DOHH2 (cell line): ENCODE measurements at regions not wholly inside any gene's neighbourhood (a gene's known extent, or its start where the extent isn't known, plus 50 kb on each side); places are given as distances from the start of the nearest gene placed in this dataset.

ENCODE experiments used
- H3F3A ChIP-seq: fragments of 200-600 bp; sonication (generic), shearing (Covaris generic); 2 replicates; pipeline ENCODE4 v1.6.0; 2016; ENCODE audit warnings: antibody characterized with exemption, mild to moderate bottlenecking; ENCODE audit not compliant: control insufficient read depth, insufficient read depth
- H3K27ac ChIP-seq: fragments of 200-600 bp; sonication (generic); 2 replicates; pipeline ENCODE4 v1.5.1; 2014; ENCODE audit warnings: low read depth, mild to moderate bottlenecking, low read length, moderate library complexity
- H3K27me3 ChIP-seq: fragments of 200-600 bp; sonication (generic); 2 replicates; pipeline ENCODE4 v1.6.1; 2014; ENCODE audit warnings: mild to moderate bottlenecking, low read length, mixed read lengths; ENCODE audit not compliant: control insufficient read depth
- H3K36me3 ChIP-seq: fragments of 200-600 bp; sonication (generic); 2 replicates; pipeline ENCODE4 v1.6.1; 2014; ENCODE audit warnings: mild to moderate bottlenecking, low read length, moderate library complexity, mixed read lengths; ENCODE audit not compliant: control insufficient read depth
- H3K4me1 ChIP-seq: fragments of 200-600 bp; sonication (generic); 2 replicates; pipeline ENCODE4 v1.6.1; 2014; ENCODE audit warnings: mild to moderate bottlenecking, low read length, mixed read lengths; ENCODE audit not compliant: control insufficient read depth
- H3K4me2 ChIP-seq: fragments of 200-600 bp; sonication (generic); 2 replicates; pipeline ENCODE4 v1.6.0; 2014; ENCODE audit warnings: mild to moderate bottlenecking, low read length, moderate library complexity
- H3K4me3 ChIP-seq: fragments of 200-600 bp; sonication (generic); 2 replicates; pipeline ENCODE4 v1.5.1; 2014; ENCODE audit warnings: mild to moderate bottlenecking, low read length, mixed read lengths
- H3K79me2 ChIP-seq: fragments of 200-600 bp; sonication (generic); 2 replicates; pipeline ENCODE4 v1.6.1; 2014; ENCODE audit warnings: mild to moderate bottlenecking, low read length, mixed read lengths; ENCODE audit not compliant: control insufficient read depth
- H3K9me2 ChIP-seq: fragments of 200-600 bp; sonication (generic); replicated peaks from 2 replicates; pipeline ENCODE4 v1.6.1; 2014; ENCODE audit warnings: mild to moderate bottlenecking, low read length, mixed read lengths; ENCODE audit not compliant: control insufficient read depth
- H3K9me3 ChIP-seq: fragments of 200-600 bp; sonication (generic); 2 replicates; pipeline ENCODE4 v1.6.1; 2014; ENCODE audit warnings: antibody characterized with exemption, low read length, mixed read lengths; ENCODE audit not compliant: control insufficient read depth, insufficient read depth
- H4K20me1 ChIP-seq: fragments of 200-600 bp; sonication (generic); 2 replicates; pipeline ENCODE4 v1.6.0; 2014; ENCODE audit warnings: low read depth, mild to moderate bottlenecking, antibody characterized with exemption, low read length, moderate library complexity; ENCODE audit not compliant: control insufficient read depth, insufficient read depth
- CTCF ChIP-seq: fragments of 200-600 bp; sonication (generic); IDR thresholded peaks from one replicate; pipeline ENCODE4 v1.5.1; 2014; ENCODE audit warnings: antibody characterized with exemption, mild to moderate bottlenecking, low read depth, low read length; ENCODE audit not compliant: poor library complexity, severe bottlenecking
- EZH2phosphoT487 ChIP-seq: fragments of 200-600 bp; sonication (generic); IDR thresholded peaks from 2 replicates; pipeline ENCODE4 v1.6.1; 2017; ENCODE audit warnings: borderline replicate concordance, mild to moderate bottlenecking, antibody characterized with exemption, low read length, moderate library complexity, mixed read lengths

DNA sequence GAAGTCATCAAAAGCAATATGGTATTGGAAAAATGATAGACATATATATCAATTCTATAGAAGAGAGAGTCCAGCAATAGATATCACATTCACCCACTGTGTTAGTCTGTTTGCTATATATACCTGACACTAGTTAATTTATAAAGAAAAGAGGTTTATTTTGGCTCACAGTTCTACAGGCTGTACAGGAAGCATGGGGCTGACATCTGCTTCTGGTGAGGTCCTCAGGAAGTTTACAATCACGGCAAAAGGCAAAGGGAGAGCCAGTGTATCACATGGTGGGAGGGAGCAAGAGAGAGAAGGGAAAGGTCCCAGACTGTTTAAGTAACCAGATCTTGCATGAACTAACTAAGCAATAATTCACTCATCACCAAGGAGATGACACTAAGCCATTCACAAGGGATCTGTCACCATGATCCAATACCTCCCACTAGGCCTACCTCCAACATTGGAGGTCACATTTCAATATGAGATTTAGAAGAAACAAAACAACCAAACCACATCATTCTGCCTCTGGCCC is 470.6 kb downstream of the METTL4 start:
- no peaks in the 10 kb centered on the region for H3K9me3 ChIP-seq
- no peaks in the 10 kb centered on the region for H3K79me2 ChIP-seq
- H3F3A ChIP-seq = no peaks in the 10 kb centered on the region
- H3K9me2 ChIP-seq = no peaks in the 10 kb centered on the region
- H3K4me3 ChIP-seq = no peak overlapping the region
- H4K20me1 ChIP-seq = no peaks in the 10 kb centered on the region
- no peaks in the 10 kb centered on the region for H3K36me3 ChIP-seq
- TF ChIP-seq EZH2phosphoT487 = no peak
- TF ChIP-seq CTCF = no peak
- no peak overlapping the region for H3K4me2 ChIP-seq
- H3K4me1 ChIP-seq = no peaks in the 10 kb centered on the region
- H3K27ac ChIP-seq = no peak overlapping the region
- H3K27me3 ChIP-seq = no peaks in the 10 kb centered on the region

GRCh38 chr18:2102022-2102421 is 469.3 kb downstream of the METTL4 start:
- no peaks in the 10 kb centered on the region for H3F3A ChIP-seq
- no peaks in the 10 kb centered on the region for H3K9me3 ChIP-seq
- H3K79me2 ChIP-seq = no peaks in the 10 kb centered on the region
- H3K4me1 ChIP-seq = no peaks in the 10 kb centered on the region
- TF ChIP-seq EZH2phosphoT487 = no peak
- TF ChIP-seq CTCF = no peak
- no peak overlapping the region for H3K4me2 ChIP-seq
- H3K36me3 ChIP-seq = no peaks in the 10 kb centered on the region
- no peaks in the 10 kb centered on the region for H3K9me2 ChIP-seq
- H3K4me3 ChIP-seq = no peak overlapping the region
- H4K20me1 ChIP-seq = no peaks in the 10 kb centered on the region
- H3K27ac ChIP-seq = no peak overlapping the region
- no peaks in the 10 kb centered on the region for H3K27me3 ChIP-seq

DNA sequence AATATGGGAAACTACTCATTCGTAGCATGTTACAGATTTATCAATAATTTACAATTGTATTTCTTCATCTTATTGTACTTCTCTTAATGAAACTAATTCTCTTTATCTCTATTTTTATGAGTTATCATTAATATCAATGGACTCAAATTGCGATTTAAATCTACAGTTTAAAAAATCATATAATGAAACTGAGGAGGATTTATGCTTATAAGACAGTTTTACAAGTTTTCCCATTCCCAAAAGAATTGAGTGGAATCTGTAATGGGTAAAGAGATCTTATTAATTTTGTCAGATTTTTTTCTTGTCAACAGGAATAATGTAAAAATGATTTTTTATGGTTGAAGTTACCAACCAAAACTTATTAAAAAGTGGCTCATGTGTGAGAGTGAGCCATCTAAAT is 468.0 kb downstream of the METTL4 start:
- no peaks in the 10 kb centered on the region for H3K9me2 ChIP-seq

More for the DNA sequence above, 468.0 kb downstream of the METTL4 start:
- Histone ChIP-seq H4K20me1 (no peaks in the 10 kb centered on the region), H3K36me3 (no peaks in the 10 kb centered on the region), H3K27ac (no peak overlapping the region), H3K79me2 (no peaks in the 10 kb centered on the region), H3K4me3 (no peak overlapping the region), H3F3A (no peaks in the 10 kb centered on the region), H3K4me2 (no peak overlapping the region), H3K4me1 (no peaks in the 10 kb centered on the region), H3K9me3 (no peaks in the 10 kb centered on the region), H3K27me3 (no peaks in the 10 kb centered on the region)
- TF ChIP-seq CTCF = no peak
- no peak for TF ChIP-seq EZH2phosphoT487
